LNCaP clone FGC (cell line): ENCODE measurements at regions not wholly inside any gene's neighbourhood (a gene's known extent, or its start where the extent isn't known, plus 50 kb on each side); places are given as distances from the start of the nearest gene placed in this dataset.

Experiments
- DNase-seq: peaks from one replicate; pipeline ENCODE4 v3.0.0-alpha.2; 2011; ENCODE audit warnings: low read depth
- H3K4me3 ChIP-seq: 2 replicates; pipeline ENCODE4 v1.5.1; 2011; ENCODE audit warnings: mild to moderate bottlenecking, low read depth, low read length, control low read depth
- TF ChIP-seq, protein P1 (sequence below): IDR thresholded peaks from 2 replicates; pipeline ENCODE4 v1.5.1; 2012; ENCODE audit warnings: mild to moderate bottlenecking; ENCODE audit not compliant: control insufficient read depth, insufficient read depth; ENCODE audit errors: extremely low read depth

- TF ChIP-seq, protein P1, sequence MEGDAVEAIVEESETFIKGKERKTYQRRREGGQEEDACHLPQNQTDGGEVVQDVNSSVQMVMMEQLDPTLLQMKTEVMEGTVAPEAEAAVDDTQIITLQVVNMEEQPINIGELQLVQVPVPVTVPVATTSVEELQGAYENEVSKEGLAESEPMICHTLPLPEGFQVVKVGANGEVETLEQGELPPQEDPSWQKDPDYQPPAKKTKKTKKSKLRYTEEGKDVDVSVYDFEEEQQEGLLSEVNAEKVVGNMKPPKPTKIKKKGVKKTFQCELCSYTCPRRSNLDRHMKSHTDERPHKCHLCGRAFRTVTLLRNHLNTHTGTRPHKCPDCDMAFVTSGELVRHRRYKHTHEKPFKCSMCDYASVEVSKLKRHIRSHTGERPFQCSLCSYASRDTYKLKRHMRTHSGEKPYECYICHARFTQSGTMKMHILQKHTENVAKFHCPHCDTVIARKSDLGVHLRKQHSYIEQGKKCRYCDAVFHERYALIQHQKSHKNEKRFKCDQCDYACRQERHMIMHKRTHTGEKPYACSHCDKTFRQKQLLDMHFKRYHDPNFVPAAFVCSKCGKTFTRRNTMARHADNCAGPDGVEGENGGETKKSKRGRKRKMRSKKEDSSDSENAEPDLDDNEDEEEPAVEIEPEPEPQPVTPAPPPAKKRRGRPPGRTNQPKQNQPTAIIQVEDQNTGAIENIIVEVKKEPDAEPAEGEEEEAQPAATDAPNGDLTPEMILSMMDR: no peak
- no peak for DNase-seq
- no peak overlapping the region for H3K4me3 ChIP-seq
Measured at GRCh38 chr13:112169941-112170822, 103.2 kb downstream of the SOX1 start.

- TF ChIP-seq, protein P1: no peak
- H3K4me3 ChIP-seq: no peak overlapping the region
- no peak for DNase-seq
Measured at GRCh38 chr13:112170823-112171569, 104.0 kb downstream of the SOX1 start.

- no peak overlapping the region for H3K4me3 ChIP-seq
- TF ChIP-seq, protein P1: no peak
- DNase-seq: no peak
Measured at GRCh38 chr13:112171570-112171965, 104.6 kb downstream of the SOX1 start.

DNA sequence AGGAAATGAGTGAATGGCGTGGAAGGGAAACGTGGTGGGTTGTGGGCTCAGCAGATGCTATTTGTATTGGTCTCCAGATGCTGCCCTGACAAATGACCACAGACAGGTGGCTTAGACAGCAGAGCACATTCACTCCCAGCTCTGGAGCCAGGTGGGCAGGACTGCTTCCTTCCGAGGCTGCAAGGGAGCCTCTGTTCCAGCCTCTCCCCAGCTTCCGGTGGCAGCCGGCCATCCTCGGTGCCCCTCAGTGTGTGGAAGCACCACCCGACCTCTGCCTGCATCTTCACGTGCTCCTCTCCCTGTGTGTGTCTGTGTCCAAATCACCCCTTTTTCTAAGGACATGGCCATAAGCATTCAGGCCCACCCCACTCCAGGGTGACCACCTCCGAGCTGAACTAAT, 105.1 kb downstream of the SOX1 start:
- H3K4me3 ChIP-seq: no peak overlapping the region
- TF ChIP-seq, protein P1: no peak
- DNase-seq: no peak

GRCh38 chr13:112172641-112173251, 105.8 kb downstream of the SOX1 start:
- no peak overlapping the region for H3K4me3 ChIP-seq
- DNase-seq: no peak
- TF ChIP-seq, protein P1: no peak

GRCh38 chr13:112174476-112175110, 107.6 kb downstream of the SOX1 start:
- no peak for DNase-seq
- TF ChIP-seq, protein P1: no peak
- H3K4me3 ChIP-seq: no peak overlapping the region
